ENCODE measurements at regions not wholly inside any gene's neighbourhood (a gene's known extent, or its start where the extent isn't known, plus 50 kb on each side); places are given as distances from the start of the nearest gene placed in this dataset.

GRCh38 chr15:81604713-81605112, 230.7 kb upstream of the TMC3 start:
- Mint-ChIP-seq H3K27me3 (peaks cover 4% of the 10 kb centered on the region), H3K36me3 (ENCODE audit: insufficient read depth) (peaks cover 13% of the 10 kb centered on the region)

GRCh38 chr15:81596159-81596865, 222.3 kb upstream of the TMC3 start:
- H3K4me1 Mint-ChIP-seq (ENCODE audit: low read depth), result no peaks in the 10 kb centered on the region
- H3K4me3 Mint-ChIP-seq (ENCODE audit: low read depth), result no peak overlapping the region
- H3K9me3 Mint-ChIP-seq (ENCODE audit: low read depth), result peaks cover 26% of the 10 kb centered on the region
- DNase-seq (ENCODE audit: low spot score, unreplicated experiment), result no peak
- TF ChIP-seq CTCF (IDR thresholded peaks at IDR 0.05; ENCODE audit: unreplicated experiment), result no peak
- peaks cover 6% of the 10 kb centered on the region for H3K36me3 Mint-ChIP-seq (ENCODE audit: insufficient read depth)
- H3K27me3 Mint-ChIP-seq, result no peaks in the 10 kb centered on the region
- no peak overlapping the region for H3K27ac Mint-ChIP-seq

More at GRCh38 chr15:81604713-81605112, 230.7 kb upstream of the TMC3 start:
- no peaks in the 10 kb centered on the region for H3K4me1 Mint-ChIP-seq (ENCODE audit: low read depth)
- no peak for DNase-seq (ENCODE audit: low spot score, unreplicated experiment)
- H3K4me3 Mint-ChIP-seq (ENCODE audit: low read depth), result no peak overlapping the region
- peaks cover 22% of the 10 kb centered on the region for H3K9me3 Mint-ChIP-seq (ENCODE audit: low read depth)
- no peak for TF ChIP-seq CTCF (IDR thresholded peaks at IDR 0.05; ENCODE audit: unreplicated experiment)
- H3K27ac Mint-ChIP-seq, result no peak overlapping the region

- Mint-ChIP-seq H3K9me3 (ENCODE audit: low read depth) (peaks cover 25% of the 10 kb centered on the region), H3K4me1 (ENCODE audit: low read depth) (no peaks in the 10 kb centered on the region), H3K36me3 (ENCODE audit: insufficient read depth) (peaks cover 5% of the 10 kb centered on the region), H3K27me3 (no peaks in the 10 kb centered on the region), H3K27ac (no peak overlapping the region), H3K4me3 (ENCODE audit: low read depth) (no peak overlapping the region)
- no peak for DNase-seq (ENCODE audit: low spot score, unreplicated experiment)
- no peak for TF ChIP-seq CTCF (IDR thresholded peaks at IDR 0.05; ENCODE audit: unreplicated experiment)
These were observed 221.7 kb upstream of the TMC3 start for GRCh38 chr15:81595752-81596151.

- Mint-ChIP-seq H3K9me3 (ENCODE audit: low read depth) (peaks cover 13% of the 10 kb centered on the region), H3K27ac (no peak overlapping the region), H3K27me3 (no peaks in the 10 kb centered on the region), H3K4me3 (ENCODE audit: low read depth) (no peak overlapping the region), H3K36me3 (ENCODE audit: insufficient read depth) (peaks cover 1% of the 10 kb centered on the region), H3K4me1 (ENCODE audit: low read depth) (no peaks in the 10 kb centered on the region)
- TF ChIP-seq CTCF (IDR thresholded peaks at IDR 0.05; ENCODE audit: unreplicated experiment), result no peak
- DNase-seq (ENCODE audit: low spot score, unreplicated experiment), result no peak
These were observed 215.7 kb upstream of the TMC3 start for GRCh38 chr15:81589671-81590070.

GRCh38 chr15:81575436-81576123, 201.6 kb upstream of the TMC3 start:
- no peaks in the 10 kb centered on the region for H3K36me3 Mint-ChIP-seq (ENCODE audit: insufficient read depth)
- H3K27ac Mint-ChIP-seq, result no peak overlapping the region
- H3K4me1 Mint-ChIP-seq (ENCODE audit: low read depth), result no peaks in the 10 kb centered on the region
- H3K9me3 Mint-ChIP-seq (ENCODE audit: low read depth), result peaks cover 8% of the 10 kb centered on the region
- H3K27me3 Mint-ChIP-seq, result peaks cover 6% of the 10 kb centered on the region
- DNase-seq (ENCODE audit: low spot score, unreplicated experiment), result no peak
- no peak overlapping the region for H3K4me3 Mint-ChIP-seq (ENCODE audit: low read depth)
- TF ChIP-seq CTCF (IDR thresholded peaks at IDR 0.05; ENCODE audit: unreplicated experiment), result no peak
